ENCODE measurements at regions not wholly inside any gene's neighbourhood (a gene's known extent, or its start where the extent isn't known, plus 50 kb on each side); places are given as distances from the start of the nearest gene placed in this dataset.

GRCh38 chr2:198957181-198957580 lies 500.6 kb downstream of the SATB2 start (continued):
- TF ChIP-seq REST (IDR thresholded peaks at IDR 0.05) = no peak
- TF ChIP-seq GABPA (IDR thresholded peaks at IDR 0.05 in 1 of 2, conservative IDR thresholded peaks at IDR 0.05 in 1 of 2) = no peak
- TF ChIP-seq FOXA1 (IDR thresholded peaks at IDR 0.05) = no peak

GRCh38 chr2:198953328-198953727 lies 504.4 kb downstream of the SATB2 start:
- H3K9ac ChIP-seq (ENCODE audit: low read depth in 1 of 2, low read length in 2 of 2) = no peak overlapping the region
- H3K36me3 ChIP-seq (ENCODE audit: control insufficient read depth in 4 of 4, insufficient read depth in 3 of 4, low read depth in 1 of 4, low read length in 3 of 4) = no peaks in the 10 kb centered on the region
- H3K4me1 ChIP-seq (ENCODE audit: control insufficient read depth in 4 of 4, insufficient read depth in 4 of 4, low read length in 3 of 4) = no peaks in the 10 kb centered on the region
- no peak for DNase-seq (ENCODE audit: low spot score)
- TF ChIP-seq GABPA (IDR thresholded peaks at IDR 0.05 in 1 of 2, conservative IDR thresholded peaks at IDR 0.05 in 1 of 2) = no peak
- no peak for TF ChIP-seq HNF4G (IDR thresholded peaks at IDR 0.05)
- no peak for TF ChIP-seq JUND (IDR thresholded peaks at IDR 0.05)
- TF ChIP-seq EGR1 (IDR thresholded peaks at IDR 0.05; ENCODE audit: low read depth in 2 of 2) = no peak
- no peak overlapping the region for H3K4me3 ChIP-seq (ENCODE audit: low read depth in 1 of 3, low read length in 3 of 3)
- H3K9me3 ChIP-seq (ENCODE audit: control insufficient read depth in 4 of 4, low read length in 3 of 4) = no peaks in the 10 kb centered on the region
- no peaks in the 10 kb centered on the region for H3K27me3 ChIP-seq (ENCODE audit: control insufficient read depth in 4 of 4, insufficient read depth in 4 of 4, low read length in 3 of 4)
- H3K27ac ChIP-seq (ENCODE audit: low read depth in 1 of 2, low read length in 2 of 2) = no peak overlapping the region

GRCh38 chr2:198950803-198951202 lies 506.9 kb downstream of the SATB2 start:
- Histone ChIP-seq H3K4me3 (ENCODE audit: low read depth in 1 of 3, low read length in 3 of 3) (no peak overlapping the region), H3K36me3 (ENCODE audit: control insufficient read depth in 4 of 4, insufficient read depth in 3 of 4, low read depth in 1 of 4, low read length in 3 of 4) (no peaks in the 10 kb centered on the region), H3K27ac (ENCODE audit: low read depth in 1 of 2, low read length in 2 of 2) (no peak overlapping the region), H3K27me3 (ENCODE audit: control insufficient read depth in 4 of 4, insufficient read depth in 4 of 4, low read length in 3 of 4) (no peaks in the 10 kb centered on the region), H3K9me3 (ENCODE audit: control insufficient read depth in 4 of 4, low read length in 3 of 4) (no peaks in the 10 kb centered on the region), H3K9ac (ENCODE audit: low read depth in 1 of 2, low read length in 2 of 2) (no peak overlapping the region), H3K4me1 (ENCODE audit: control insufficient read depth in 4 of 4, insufficient read depth in 4 of 4, low read length in 3 of 4) (no peaks in the 10 kb centered on the region)
- TF ChIP-seq REST (IDR thresholded peaks at IDR 0.05) = no peak
- TF ChIP-seq JUND (IDR thresholded peaks at IDR 0.05) = no peak
- no peak for TF ChIP-seq YY1 (IDR thresholded peaks at IDR 0.05)
- no peak for TF ChIP-seq HNF4A (conservative IDR thresholded peaks at IDR 0.05)
- no peak for TF ChIP-seq CTCF (IDR thresholded peaks at IDR 0.05; ENCODE audit: low read depth, low read length, missing input control)
- no peak for TF ChIP-seq RXRA (IDR thresholded peaks at IDR 0.05)
- no peak for TF ChIP-seq EGR1 (IDR thresholded peaks at IDR 0.05; ENCODE audit: low read depth in 2 of 2)
- TF ChIP-seq MAX (IDR thresholded peaks at IDR 0.05) = no peak
- no peak for TF ChIP-seq SP1 (IDR thresholded peaks at IDR 0.05)
- TF ChIP-seq FOXA1 (IDR thresholded peaks at IDR 0.05) = no peak
- TF ChIP-seq ATF3 (IDR thresholded peaks at IDR 0.05) = no peak
- no peak for DNase-seq (ENCODE audit: low spot score)

Data from liver (tissue), 7 donors.